Amniotic epithelial cell (primary cell): ENCODE measurements at regions not wholly inside any gene's neighbourhood (a gene's known extent, or its start where the extent isn't known, plus 50 kb on each side); places are given as distances from the start of the nearest gene placed in this dataset.
"Not testable (repeated sequence)": the region's sequence is repeated elsewhere in the genome, so short reads cannot be mapped to it uniquely, and the experiment has no call there.

ENCODE experiments used
- DNase-seq: peaks from one replicate; pipeline ENCODE4 v3.0.0-alpha.2; 2010; ENCODE audit warnings: low read depth

- no peak for DNase-seq
Measured at GRCh38 chr4:189511581-189511980, 429.1 kb upstream of the FRG1 start.

DNA sequence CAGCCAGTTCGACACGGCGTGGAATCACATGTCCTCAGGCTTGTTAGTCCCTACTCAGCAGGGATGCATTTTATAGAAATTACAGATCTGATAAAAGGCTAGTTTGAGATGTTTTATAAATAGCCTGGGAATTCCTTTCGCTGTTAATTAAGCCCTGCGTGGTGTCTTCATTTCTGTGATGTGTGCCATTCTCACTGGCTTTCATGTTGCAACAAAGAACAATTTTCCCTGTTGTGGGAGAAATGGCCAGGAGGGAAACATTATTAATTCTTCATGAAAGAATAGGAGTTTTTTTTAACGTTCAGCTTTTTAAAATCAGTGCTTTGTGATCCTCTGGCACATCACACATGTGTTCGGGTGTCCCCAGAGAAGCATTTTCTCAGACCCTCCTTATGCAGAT lies 427.3 kb upstream of the FRG1 start:
- DNase-seq = no peak

GRCh38 chr4:189514209-189514608 lies 426.5 kb upstream of the FRG1 start:
- no peak for DNase-seq

GRCh38 chr4:189516902-189517301 lies 423.8 kb upstream of the FRG1 start:
- no peak for DNase-seq

- no peak for DNase-seq
Measured at GRCh38 chr4:189519186-189519585, 421.5 kb upstream of the FRG1 start.

GRCh38 chr4:189525304-189525703 lies 415.4 kb upstream of the FRG1 start:
- DNase-seq = no peak

- DNase-seq = no peak
Measured at GRCh38 chr4:189530848-189531247, 409.8 kb upstream of the FRG1 start.

DNA sequence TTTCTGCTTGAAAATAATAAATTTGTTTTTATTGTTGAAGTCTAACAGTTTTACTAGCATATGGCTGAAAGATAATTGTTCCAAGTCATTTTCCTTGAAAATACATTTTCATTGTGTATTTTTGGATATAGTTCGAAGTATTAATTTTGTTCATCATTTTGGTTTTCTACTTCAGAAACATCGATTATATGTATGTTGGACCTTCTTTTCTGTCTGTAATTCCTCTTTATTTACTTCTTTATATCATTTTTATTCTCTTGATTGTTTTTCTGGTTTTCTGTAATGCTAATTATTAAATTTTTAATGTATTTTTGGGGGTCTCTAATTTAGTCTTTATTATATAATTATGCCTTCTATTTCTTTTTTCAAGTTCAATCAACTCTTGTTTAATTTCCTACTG lies 407.1 kb upstream of the FRG1 start:
- DNase-seq = peak; percentile 1

GRCh38 chr4:189547559-189547958 lies 393.1 kb upstream of the FRG1 start:
- no peak for DNase-seq

GRCh38 chr4:189548484-189549125 lies 392.1 kb upstream of the FRG1 start:
- DNase-seq = no peak

DNA sequence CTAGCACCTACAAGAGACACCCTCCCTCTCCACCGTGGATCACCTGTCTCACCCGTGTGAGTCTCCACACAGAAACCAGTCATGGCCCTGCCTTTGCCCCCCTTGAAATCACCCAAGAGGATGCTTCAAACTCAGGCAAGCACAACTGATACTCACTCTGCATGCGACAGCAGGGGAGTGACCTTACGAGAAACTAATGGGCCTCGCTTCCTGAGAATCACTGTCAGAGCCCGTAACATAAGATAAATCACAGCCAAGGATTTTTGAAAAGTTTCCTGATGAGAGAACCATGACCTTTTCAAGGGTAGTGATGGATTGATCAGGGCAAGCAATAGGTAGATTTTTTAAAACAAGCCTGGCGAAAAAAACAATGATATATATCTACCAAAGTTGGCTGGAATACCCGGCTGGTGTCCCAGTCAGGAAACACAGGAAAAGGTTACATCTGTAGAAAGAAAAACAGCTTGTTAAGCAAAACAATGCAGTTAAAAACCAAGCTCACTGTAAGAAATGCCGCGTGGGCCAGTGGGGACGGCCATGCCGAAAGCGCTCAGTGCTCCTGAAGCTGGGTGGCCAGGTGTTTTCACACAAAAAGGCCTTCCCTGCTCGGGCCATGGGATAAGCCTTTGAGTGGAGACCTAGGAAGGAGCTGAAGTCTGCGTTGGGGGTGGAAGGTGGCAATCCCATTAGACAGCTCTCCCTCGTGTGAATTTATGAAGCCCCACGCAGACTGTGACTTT lies 388.6 kb upstream of the FRG1 start:
- DNase-seq = not testable (repeated sequence)

DNA sequence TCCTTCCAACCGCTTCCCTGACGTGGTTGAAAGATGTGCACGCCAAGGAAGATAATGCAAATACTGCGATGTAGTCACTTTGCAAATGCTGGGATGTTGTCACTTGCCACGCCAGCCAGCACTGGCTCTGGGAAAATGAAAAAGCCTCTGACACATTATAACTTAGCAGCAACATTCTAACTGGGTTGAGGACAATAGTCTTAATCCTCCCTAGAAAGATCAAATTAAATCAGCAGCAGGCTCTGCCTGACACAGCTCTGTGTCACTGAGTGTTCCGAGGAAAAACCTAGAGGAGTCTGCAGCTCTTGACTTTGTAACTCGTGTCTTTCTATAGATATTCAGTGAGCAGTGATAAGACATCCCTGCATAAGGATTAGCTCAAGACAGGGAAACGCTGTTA lies 380.1 kb upstream of the FRG1 start:
- not testable (repeated sequence) for DNase-seq

DNA sequence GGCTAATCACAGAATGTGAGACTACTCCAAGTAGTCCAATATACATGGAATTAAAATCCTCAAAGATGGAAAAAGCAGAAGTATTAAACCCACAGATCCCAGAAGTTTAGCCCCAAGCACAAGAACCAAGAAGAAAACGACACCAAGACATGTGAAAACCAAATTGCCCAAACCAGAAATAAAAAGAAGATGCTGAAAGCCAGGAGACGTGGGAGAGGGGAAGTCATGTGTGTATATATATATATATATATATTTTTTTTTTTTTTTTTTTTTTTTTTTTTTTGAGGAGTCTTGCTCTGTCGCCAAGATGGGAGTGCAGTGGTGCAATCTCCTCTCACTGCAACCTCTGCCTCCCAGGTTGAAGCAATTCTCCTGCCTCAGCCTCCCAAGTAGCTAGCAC lies 376.9 kb upstream of the FRG1 start:
- DNase-seq = not testable (repeated sequence)

DNA sequence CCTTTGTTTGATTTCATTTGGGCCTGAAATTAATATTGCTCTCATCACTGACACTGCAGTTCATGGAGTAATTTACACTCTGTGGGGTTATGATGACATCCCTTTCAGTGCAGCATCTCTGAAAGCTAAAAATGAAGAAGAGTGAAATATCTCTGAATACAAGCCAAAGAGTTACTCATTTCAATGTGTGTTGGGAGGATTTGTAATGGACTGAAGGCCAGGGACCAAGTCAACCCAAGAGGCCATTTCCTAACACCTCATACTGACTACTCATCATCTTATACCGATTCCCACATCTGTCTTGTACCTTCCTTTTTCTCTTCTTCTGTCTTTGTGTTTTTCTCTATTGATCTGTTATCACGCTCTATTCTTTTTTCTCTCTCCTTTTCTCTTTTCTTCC lies 374.4 kb upstream of the FRG1 start:
- DNase-seq = not testable (repeated sequence)

DNA sequence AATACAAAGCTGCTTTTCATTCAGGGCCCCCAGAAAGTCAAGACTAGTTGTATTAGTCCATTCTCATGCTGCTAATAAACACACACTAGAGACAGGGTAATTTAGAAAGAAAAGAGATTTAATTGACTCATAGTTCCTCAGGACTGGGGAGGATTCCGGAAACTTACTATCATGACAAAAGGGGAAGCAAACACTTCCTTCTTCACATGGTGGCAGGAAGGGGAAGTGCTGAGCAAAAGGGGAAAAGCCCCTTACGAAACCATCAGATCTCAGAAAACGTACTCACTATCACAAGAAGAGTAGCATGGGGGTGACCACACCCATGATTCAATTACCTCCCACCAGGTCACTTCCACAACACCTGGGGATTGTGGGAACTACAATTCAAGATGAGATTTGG lies 373.8 kb upstream of the FRG1 start:
- DNase-seq = not testable (repeated sequence)

GRCh38 chr4:189579645-189580044 lies 361.0 kb upstream of the FRG1 start:
- not testable (repeated sequence) for DNase-seq

- not testable (repeated sequence) for DNase-seq
Measured at GRCh38 chr4:189586908-189587632, 353.6 kb upstream of the FRG1 start.

GRCh38 chr4:189589201-189589600 lies 351.5 kb upstream of the FRG1 start:
- not testable (repeated sequence) for DNase-seq

GRCh38 chr4:189592890-189593289 lies 347.8 kb upstream of the FRG1 start:
- DNase-seq = no peak

DNA sequence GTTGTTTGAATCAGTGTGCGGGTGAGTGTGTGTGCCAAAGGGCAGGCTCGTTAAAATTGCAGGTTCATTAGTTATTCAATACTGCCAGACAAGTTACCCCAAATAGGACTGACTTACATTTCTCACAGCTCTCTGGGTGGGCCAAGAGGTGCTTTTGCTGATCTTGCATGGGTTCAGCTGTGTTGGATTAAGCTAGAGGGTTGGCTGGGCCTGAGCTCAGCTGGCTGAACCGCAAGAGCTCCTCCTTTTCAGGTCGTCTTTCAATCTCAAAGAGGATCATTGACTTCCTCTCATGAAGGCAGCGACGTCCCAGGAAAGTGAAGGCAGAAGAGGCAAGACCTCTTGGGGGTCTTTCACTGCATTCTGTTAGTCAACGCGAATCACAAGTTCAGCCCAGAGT lies 343.3 kb upstream of the FRG1 start:
- no peak for DNase-seq

DNA sequence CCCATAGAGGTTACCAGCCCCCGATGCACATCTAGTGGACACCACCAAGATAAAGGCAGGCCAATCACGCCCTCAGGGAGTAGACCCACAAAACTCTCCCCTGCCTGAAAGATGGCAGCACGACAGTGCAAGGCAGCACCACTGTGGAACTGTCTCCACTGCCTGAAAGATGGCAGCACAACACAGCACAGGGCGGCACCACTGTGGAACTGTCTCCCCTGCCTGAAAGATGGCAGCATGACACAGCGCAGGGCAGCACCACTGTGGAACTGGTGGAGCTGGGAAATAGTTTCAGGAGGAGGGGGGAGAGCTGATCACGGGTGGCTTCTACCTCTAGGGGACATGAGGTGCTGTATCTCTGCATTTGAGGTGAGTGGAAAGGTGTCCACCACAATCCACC lies 340.4 kb upstream of the FRG1 start:
- DNase-seq = no peak

GRCh38 chr4:189600718-189601435 lies 339.8 kb upstream of the FRG1 start:
- DNase-seq = no peak
